Hematopoietic multipotent progenitor cell treated with erythropoietin and hydrocortisone succinate and interleukin-3 and kit ligand, for 6 days (in vitro differentiated cells): ENCODE measurements at regions not wholly inside any gene's neighbourhood (a gene's known extent, or its start where the extent isn't known, plus 50 kb on each side); places are given as distances from the start of the nearest gene placed in this dataset.
"Not testable (repeated sequence)": the region's sequence is repeated elsewhere in the genome, so short reads cannot be mapped to it uniquely, and the experiment has no call there.

Source experiments
- DNase-seq: peaks from one replicate; pipeline ENCODE4 v3.0.0-alpha.2; 2015

GRCh38 chr6:150684161-150684560 lies 84.5 kb downstream of the PLEKHG1 start:
- no peak for DNase-seq

- no peak for DNase-seq
Observed at GRCh38 chr6:150684714-150685459, 85.2 kb downstream of the PLEKHG1 start.

GRCh38 chr6:150685860-150686259 lies 86.2 kb downstream of the PLEKHG1 start:
- DNase-seq = peak; percentile 70

- no peak for DNase-seq
Observed at GRCh38 chr6:150686566-150686965, 86.9 kb downstream of the PLEKHG1 start.

- no peak for DNase-seq
Observed at GRCh38 chr6:150687508-150687907, 87.8 kb downstream of the PLEKHG1 start.

GRCh38 chr6:150689900-150690590 lies 90.4 kb downstream of the PLEKHG1 start:
- no peak for DNase-seq

- no peak for DNase-seq
Observed at GRCh38 chr6:150690681-150691080, 91.0 kb downstream of the PLEKHG1 start.

- DNase-seq = peak; percentile 17
Observed at GRCh38 chr6:150691463-150691862, 91.8 kb downstream of the PLEKHG1 start.

- DNase-seq = no peak
Observed at GRCh38 chr6:150692604-150693003, 92.9 kb downstream of the PLEKHG1 start.

- no peak for DNase-seq
Observed at GRCh38 chr6:150694889-150695288, 95.2 kb downstream of the PLEKHG1 start.

GRCh38 chr6:150695652-150696051 lies 96.0 kb downstream of the PLEKHG1 start:
- DNase-seq = no peak

- no peak for DNase-seq
Observed at GRCh38 chr6:150696190-150696589, 96.5 kb downstream of the PLEKHG1 start.

- not testable (repeated sequence) for DNase-seq
Observed at GRCh38 chr6:150696918-150697317, 97.2 kb downstream of the PLEKHG1 start.

- DNase-seq = no peak
Observed at GRCh38 chr6:150697515-150697914, 97.8 kb downstream of the PLEKHG1 start.

GRCh38 chr6:150698391-150698790 lies 98.7 kb downstream of the PLEKHG1 start:
- DNase-seq = no peak

GRCh38 chr6:150702675-150703074 lies 103.0 kb downstream of the PLEKHG1 start:
- DNase-seq = peak; percentile 17

- no peak for DNase-seq
Observed at GRCh38 chr6:150704447-150705192, 104.9 kb downstream of the PLEKHG1 start.

- no peak for DNase-seq
Observed at GRCh38 chr6:150705392-150705791, 105.7 kb downstream of the PLEKHG1 start.

GRCh38 chr6:150710236-150710635 lies 110.6 kb downstream of the PLEKHG1 start:
- no peak for DNase-seq

- DNase-seq = no peak
Observed at GRCh38 chr6:150711061-150711460, 111.4 kb downstream of the PLEKHG1 start.

GRCh38 chr6:150711584-150712504 lies 112.2 kb downstream of the PLEKHG1 start:
- no peak for DNase-seq

GRCh38 chr6:150712505-150713252 lies 113.0 kb downstream of the PLEKHG1 start:
- DNase-seq = no peak
